AG04450 (cell line): ENCODE measurements at regions not wholly inside any gene's neighbourhood (a gene's known extent, or its start where the extent isn't known, plus 50 kb on each side); places are given as distances from the start of the nearest gene placed in this dataset.

Experiments used
- CTCF ChIA-PET: fragments of 300-600, 350-600 bp; formaldehyde crosslinking; extraction: SDS; loops from one replicate; lab custom pipeline; 2022; ENCODE audit warnings: antibody characterized with exemption, inconsistent platforms; lab: Charles Lee
- POLR2A ChIA-PET: fragments of 350-600 bp; formaldehyde crosslinking; extraction: SDS; loops from one replicate; lab custom pipeline; 2021; ENCODE audit warnings: antibody characterized with exemption, inconsistent platforms; lab: Yijun Ruan, JAX
- DNase-seq: peaks from one replicate; pipeline ENCODE4 v3.0.0-alpha.2; 2011; ENCODE audit warnings: low read depth, low spot score
- H3K27ac ChIP-seq: one replicate; pipeline ENCODE4 v1.5.1; 2012; ENCODE audit warnings: low read depth, low read length, control low read depth
- H3K27me3 ChIP-seq: one replicate; pipeline ENCODE4 v1.6.0; 2012; ENCODE audit warnings: low read length; ENCODE audit not compliant: control insufficient read depth, insufficient read depth
- H3K4me3 ChIP-seq: 2 replicates; pipeline ENCODE4 v1.5.1; 2011; ENCODE audit warnings: mild to moderate bottlenecking, low read depth, low read length, control low read depth
- H3K9me3 ChIP-seq: 2 replicates; pipeline ENCODE4 v1.5.1; 2012; ENCODE audit warnings: low read length; ENCODE audit not compliant: control insufficient read depth, insufficient read depth
- TF ChIP-seq, protein P1 (sequence below): IDR thresholded peaks from 2 replicates; pipeline ENCODE4 v1.5.1; 2011; ENCODE audit warnings: low read depth, low read length, control low read depth, inconsistent platforms

- Histone ChIP-seq H3K4me3 (no peak overlapping the region), H3K27ac (no peak overlapping the region), H3K9me3 (no peaks in the 10 kb centered on the region), H3K27me3 (no peaks in the 10 kb centered on the region)
- CTCF ChIA-PET: no interaction called here
- TF ChIP-seq, protein P1, sequence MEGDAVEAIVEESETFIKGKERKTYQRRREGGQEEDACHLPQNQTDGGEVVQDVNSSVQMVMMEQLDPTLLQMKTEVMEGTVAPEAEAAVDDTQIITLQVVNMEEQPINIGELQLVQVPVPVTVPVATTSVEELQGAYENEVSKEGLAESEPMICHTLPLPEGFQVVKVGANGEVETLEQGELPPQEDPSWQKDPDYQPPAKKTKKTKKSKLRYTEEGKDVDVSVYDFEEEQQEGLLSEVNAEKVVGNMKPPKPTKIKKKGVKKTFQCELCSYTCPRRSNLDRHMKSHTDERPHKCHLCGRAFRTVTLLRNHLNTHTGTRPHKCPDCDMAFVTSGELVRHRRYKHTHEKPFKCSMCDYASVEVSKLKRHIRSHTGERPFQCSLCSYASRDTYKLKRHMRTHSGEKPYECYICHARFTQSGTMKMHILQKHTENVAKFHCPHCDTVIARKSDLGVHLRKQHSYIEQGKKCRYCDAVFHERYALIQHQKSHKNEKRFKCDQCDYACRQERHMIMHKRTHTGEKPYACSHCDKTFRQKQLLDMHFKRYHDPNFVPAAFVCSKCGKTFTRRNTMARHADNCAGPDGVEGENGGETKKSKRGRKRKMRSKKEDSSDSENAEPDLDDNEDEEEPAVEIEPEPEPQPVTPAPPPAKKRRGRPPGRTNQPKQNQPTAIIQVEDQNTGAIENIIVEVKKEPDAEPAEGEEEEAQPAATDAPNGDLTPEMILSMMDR: no peak
- DNase-seq: no peak
- POLR2A ChIA-PET: no interaction called here
These were observed 113.6 kb downstream of the GLUD2 start for GRCh38 chrX:121160987-121161386.

DNA sequence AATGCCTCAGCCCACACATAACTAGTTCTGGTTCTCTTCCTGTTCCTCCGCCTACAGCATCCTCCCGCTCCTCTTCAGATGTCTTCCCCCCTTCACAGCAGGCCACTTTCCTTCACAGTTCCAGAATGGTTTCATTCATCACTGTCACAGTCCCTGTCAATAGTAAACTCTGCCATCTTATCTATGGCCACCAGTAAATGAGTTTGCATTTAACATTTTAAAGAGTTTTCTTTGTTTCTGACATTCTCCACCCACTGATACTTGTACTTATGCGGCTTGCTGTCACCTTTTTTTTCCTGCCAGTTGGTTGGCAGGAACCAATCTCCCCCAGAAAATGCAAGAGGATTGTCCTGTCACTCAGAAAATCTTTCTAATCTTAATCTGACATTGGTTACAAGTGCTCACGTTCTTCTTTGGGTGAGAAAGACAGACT, 114.1 kb downstream of the GLUD2 start:
- POLR2A ChIA-PET: no interaction called here
- TF ChIP-seq, protein P1: no peak
- CTCF ChIA-PET: no interaction called here
- Histone ChIP-seq H3K27ac (no peak overlapping the region), H3K9me3 (no peaks in the 10 kb centered on the region), H3K4me3 (no peak overlapping the region), H3K27me3 (no peaks in the 10 kb centered on the region)
- DNase-seq: no peak

DNA sequence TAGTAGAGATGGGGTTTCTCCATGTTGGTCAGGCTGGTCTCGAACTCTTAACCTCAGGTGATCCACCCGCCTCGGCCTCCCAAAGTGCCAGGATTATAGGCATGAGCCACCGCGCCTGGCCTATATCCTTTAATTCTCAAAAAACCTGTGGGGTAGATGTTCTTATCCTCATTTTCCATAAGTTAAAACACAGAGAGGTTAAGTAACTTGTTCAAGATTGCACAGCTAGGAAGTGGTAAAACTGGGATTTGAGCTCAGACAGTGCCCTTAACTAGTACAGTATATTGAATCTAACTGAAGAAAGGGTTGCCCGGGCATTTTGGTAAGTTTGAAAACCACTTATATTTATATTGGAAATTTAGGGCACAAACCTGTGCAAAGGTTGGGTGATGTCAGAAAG, 116.0 kb downstream of the GLUD2 start:
- Histone ChIP-seq H3K9me3 (no peaks in the 10 kb centered on the region), H3K27me3 (no peaks in the 10 kb centered on the region), H3K4me3 (no peak overlapping the region), H3K27ac (no peak overlapping the region)
- CTCF ChIA-PET: no interaction called here
- POLR2A ChIA-PET: no interaction called here
- no peak for DNase-seq
- TF ChIP-seq, protein P1: no peak

- CTCF ChIA-PET: no interaction called here
- Histone ChIP-seq H3K27me3 (no peaks in the 10 kb centered on the region), H3K4me3 (no peak overlapping the region), H3K27ac (no peak overlapping the region), H3K9me3 (no peaks in the 10 kb centered on the region)
- POLR2A ChIA-PET: no interaction called here
- TF ChIP-seq, protein P1: no peak
- DNase-seq: no peak
These were observed 118.5 kb downstream of the GLUD2 start for GRCh38 chrX:121165930-121166359.

GRCh38 chrX:121169099-121170035, 122.0 kb downstream of the GLUD2 start:
- ChIA-PET POLR2A (no interaction called here), CTCF (no interaction called here)

More at GRCh38 chrX:121169099-121170035, 122.0 kb downstream of the GLUD2 start:
- H3K4me3 ChIP-seq: no peak overlapping the region
- H3K9me3 ChIP-seq: no peaks in the 10 kb centered on the region
- H3K27ac ChIP-seq: no peak overlapping the region
- no peak for DNase-seq
- H3K27me3 ChIP-seq: no peaks in the 10 kb centered on the region
- TF ChIP-seq, protein P1: no peak
